Endodermal cell (in vitro differentiated cells): ENCODE measurements at regions not wholly inside any gene's neighbourhood (a gene's known extent, or its start where the extent isn't known, plus 50 kb on each side); places are given as distances from the start of the nearest gene placed in this dataset.

Experiments used
- DNase-seq: peaks from one replicate; pipeline ENCODE4 v3.0.0-alpha.2; 2017
- H3K27ac ChIP-seq: 2 replicates; pipeline ENCODE4 v1.5.1; 2013; ENCODE audit warnings: mild to moderate bottlenecking, low read depth, low read length, moderate library complexity
- H3K27me3 ChIP-seq: 2 replicates; pipeline ENCODE4 v1.6.1; 2013; ENCODE audit warnings: mild to moderate bottlenecking, low read length, moderate library complexity; ENCODE audit not compliant: insufficient read depth, control insufficient read depth, poor library complexity, severe bottlenecking
- H3K36me3 ChIP-seq: 2 replicates; pipeline ENCODE4 v1.7.0; 2013; ENCODE audit warnings: mild to moderate bottlenecking, low read length, moderate library complexity; ENCODE audit not compliant: control insufficient read depth, insufficient read depth
- H3K4me1 ChIP-seq: one replicate; pipeline ENCODE4 v1.7.0; 2013; ENCODE audit warnings: low read length; ENCODE audit not compliant: control insufficient read depth, insufficient read depth
- H3K4me3 ChIP-seq: 2 replicates; pipeline ENCODE4 v1.5.1; 2013; ENCODE audit warnings: mild to moderate bottlenecking, low read length, moderate library complexity
- H3K9ac ChIP-seq: 2 replicates; pipeline ENCODE4 v1.6.1; 2013; ENCODE audit warnings: mild to moderate bottlenecking, low read length, moderate library complexity; ENCODE audit not compliant: poor library complexity, severe bottlenecking; ENCODE audit errors: extremely low read depth
- H3K9me3 ChIP-seq: 2 replicates; pipeline ENCODE4 v1.6.1; 2013; ENCODE audit warnings: mild to moderate bottlenecking, low read length, moderate library complexity; ENCODE audit not compliant: control insufficient read depth
- H3K27ac Mint-ChIP-seq: 2 replicates; pipeline ENCODE4 v1.8.0; 2020; ENCODE audit warnings: mixed read lengths
- H3K27me3 Mint-ChIP-seq: 2 replicates; pipeline ENCODE4 v1.8.0; 2021; ENCODE audit warnings: mild to moderate bottlenecking, mixed read lengths; ENCODE audit not compliant: insufficient read depth
- H3K36me3 Mint-ChIP-seq: 2 replicates; pipeline ENCODE4 v1.8.0; 2020; ENCODE audit warnings: low read depth, mixed read lengths
- H3K4me1 Mint-ChIP-seq: 2 replicates; pipeline ENCODE4 v1.8.0; 2020; ENCODE audit warnings: mixed read lengths
- H3K4me3 Mint-ChIP-seq: 2 replicates; pipeline ENCODE4 v1.8.0; 2020; ENCODE audit warnings: mild to moderate bottlenecking, moderate library complexity, mixed read lengths
- H3K9me3 Mint-ChIP-seq: 2 replicates; pipeline ENCODE4 v1.8.0; 2020; ENCODE audit warnings: mild to moderate bottlenecking, mixed read lengths
- WGBS, 2 experiments: methylation state at CpG; one replicate each; pipeline versions ENCODE4 v1.1.5 to v1.1.7; 2013; ENCODE audit warnings: missing lambda C conversion rate in 2 of 2, mixed read lengths in 1 of 2; ENCODE audit not compliant: insufficient coverage in 1 of 2, insufficient read length in 1 of 2; 5-methylcytosine and 5-hydroxymethylcytosine counted together
- TF ChIP-seq, protein P1 (sequence below): fragments of 200-600 bp; sonication (generic); conservative IDR thresholded peaks from 2 replicates; pipeline ENCODE4 v1.5.0; 2021; ENCODE audit warnings: antibody characterized with exemption, mild to moderate bottlenecking

DNA sequence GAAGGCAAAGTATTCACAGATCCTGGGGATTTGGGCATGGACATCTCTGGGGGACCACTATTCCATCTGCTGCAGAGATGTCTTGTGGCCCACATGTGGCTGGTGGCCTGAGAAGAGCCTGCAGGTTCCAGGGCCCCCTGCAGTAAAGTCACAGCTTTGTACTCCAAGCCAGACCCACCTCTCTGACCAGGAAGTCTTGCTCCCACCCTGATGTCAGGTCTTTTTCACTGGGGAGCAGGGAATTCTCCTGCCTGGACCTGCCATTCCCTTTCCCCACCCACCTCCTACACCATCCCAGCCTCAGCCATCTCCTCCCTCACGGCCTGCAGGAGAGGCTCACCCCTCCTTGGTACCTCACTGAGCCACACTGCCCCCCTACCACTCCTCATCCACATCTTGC, 211.8 kb downstream of the SMAD2 start:
- Histone ChIP-seq H3K27ac (no peak overlapping the region), H3K9me3 (no peaks in the 10 kb centered on the region), H3K36me3 (no peaks in the 10 kb centered on the region), H3K4me3 (no peak overlapping the region), H3K9ac (no peak overlapping the region), H3K27me3 (no peaks in the 10 kb centered on the region), H3K4me1 (no peaks in the 10 kb centered on the region)
- Mint-ChIP-seq H3K9me3 (no peaks in the 10 kb centered on the region), H3K4me1 (no peaks in the 10 kb centered on the region), H3K4me3 (no peak overlapping the region), H3K27ac (no peak overlapping the region), H3K36me3 (no peaks in the 10 kb centered on the region), H3K27me3 (peaks cover 11% of the 10 kb centered on the region)
- WGBS, 2 experiments, result 83 to 100% methylated on average over 1 of the region's 1 CpG
- TF ChIP-seq, protein P1, sequence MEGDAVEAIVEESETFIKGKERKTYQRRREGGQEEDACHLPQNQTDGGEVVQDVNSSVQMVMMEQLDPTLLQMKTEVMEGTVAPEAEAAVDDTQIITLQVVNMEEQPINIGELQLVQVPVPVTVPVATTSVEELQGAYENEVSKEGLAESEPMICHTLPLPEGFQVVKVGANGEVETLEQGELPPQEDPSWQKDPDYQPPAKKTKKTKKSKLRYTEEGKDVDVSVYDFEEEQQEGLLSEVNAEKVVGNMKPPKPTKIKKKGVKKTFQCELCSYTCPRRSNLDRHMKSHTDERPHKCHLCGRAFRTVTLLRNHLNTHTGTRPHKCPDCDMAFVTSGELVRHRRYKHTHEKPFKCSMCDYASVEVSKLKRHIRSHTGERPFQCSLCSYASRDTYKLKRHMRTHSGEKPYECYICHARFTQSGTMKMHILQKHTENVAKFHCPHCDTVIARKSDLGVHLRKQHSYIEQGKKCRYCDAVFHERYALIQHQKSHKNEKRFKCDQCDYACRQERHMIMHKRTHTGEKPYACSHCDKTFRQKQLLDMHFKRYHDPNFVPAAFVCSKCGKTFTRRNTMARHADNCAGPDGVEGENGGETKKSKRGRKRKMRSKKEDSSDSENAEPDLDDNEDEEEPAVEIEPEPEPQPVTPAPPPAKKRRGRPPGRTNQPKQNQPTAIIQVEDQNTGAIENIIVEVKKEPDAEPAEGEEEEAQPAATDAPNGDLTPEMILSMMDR, result no peak
- no peak for DNase-seq

DNA sequence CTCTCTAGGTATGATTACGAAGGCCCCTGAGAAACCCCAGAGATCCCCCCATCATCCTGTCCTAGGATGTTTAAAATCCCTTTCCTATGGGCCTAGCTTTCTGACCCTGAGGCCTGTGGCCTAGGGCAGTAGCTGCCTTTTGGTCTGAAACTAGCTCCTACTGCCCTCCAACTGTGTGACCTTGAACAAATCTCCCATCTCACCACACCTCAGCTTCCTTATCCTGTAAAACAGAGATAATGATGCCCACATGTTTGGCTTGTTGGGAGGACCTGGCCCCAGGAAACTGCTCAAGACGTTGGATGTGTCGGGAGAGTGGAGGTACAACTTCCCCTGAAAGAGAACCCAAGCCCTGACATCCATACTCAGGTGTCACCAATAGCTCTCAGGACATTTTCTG, 213.2 kb downstream of the SMAD2 start:
- Histone ChIP-seq H3K27me3 (no peaks in the 10 kb centered on the region), H3K9ac (no peak overlapping the region), H3K9me3 (no peaks in the 10 kb centered on the region), H3K27ac (no peak overlapping the region), H3K36me3 (no peaks in the 10 kb centered on the region), H3K4me1 (no peaks in the 10 kb centered on the region), H3K4me3 (no peak overlapping the region)
- 85 to 87% methylated on average over 3 of the region's 3 CpGs for whole genome bisulfite sequencing, 2 experiments
- Mint-ChIP-seq H3K27ac (no peak overlapping the region), H3K27me3 (peaks cover 11% of the 10 kb centered on the region), H3K4me3 (no peak overlapping the region), H3K36me3 (no peaks in the 10 kb centered on the region), H3K4me1 (no peaks in the 10 kb centered on the region), H3K9me3 (no peaks in the 10 kb centered on the region)
- DNase-seq, result no peak
- TF ChIP-seq, protein P1, result no peak

DNA sequence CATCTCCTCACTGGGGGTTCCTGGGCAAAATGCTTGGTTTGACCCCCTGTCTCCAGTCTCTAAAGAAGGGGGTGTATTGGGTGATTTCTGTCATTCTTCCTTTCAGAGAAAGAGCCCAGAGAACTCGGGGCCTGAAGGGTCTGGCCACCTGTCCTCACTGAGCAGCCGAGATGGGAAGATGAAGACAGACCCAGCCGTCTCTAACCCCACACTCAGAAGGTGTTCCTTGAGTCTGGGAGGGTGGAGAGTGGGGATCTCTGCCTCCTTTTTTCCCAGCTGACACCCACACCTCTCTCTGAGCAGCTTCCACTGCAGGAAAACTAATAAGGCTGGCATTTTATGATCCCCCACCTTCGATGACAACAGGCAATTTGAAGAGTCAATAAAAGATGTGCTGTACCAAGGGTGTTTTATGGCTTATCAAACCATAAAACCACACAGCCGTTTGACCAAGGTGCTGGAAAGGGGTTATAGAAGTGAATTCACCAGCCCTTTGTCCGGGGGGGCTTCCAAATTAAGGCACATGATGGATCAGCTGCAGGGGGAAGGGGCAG, 213.8 kb downstream of the SMAD2 start:
- Histone ChIP-seq H3K9ac (no peak overlapping the region), H3K27ac (no peak overlapping the region), H3K4me3 (no peak overlapping the region), H3K4me1 (no peaks in the 10 kb centered on the region), H3K27me3 (no peaks in the 10 kb centered on the region), H3K9me3 (no peaks in the 10 kb centered on the region), H3K36me3 (no peaks in the 10 kb centered on the region)
- Mint-ChIP-seq H3K27me3 (peaks cover 11% of the 10 kb centered on the region), H3K9me3 (no peaks in the 10 kb centered on the region), H3K36me3 (no peaks in the 10 kb centered on the region), H3K4me1 (no peaks in the 10 kb centered on the region), H3K27ac (no peak overlapping the region), H3K4me3 (no peak overlapping the region)
- TF ChIP-seq, protein P1, result no peak
- WGBS, 2 experiments, result 78 to 91% methylated on average over 3 to 6 of the region's 6 CpGs
- no peak for DNase-seq
